G401.6 (cell line): ENCODE measurements at regions not wholly inside any gene's neighbourhood (a gene's known extent, or its start where the extent isn't known, plus 50 kb on each side); places are given as distances from the start of the nearest gene placed in this dataset.

Experiments used
- FAIRE-seq: peaks from 2 replicates; lab custom pipeline; 2012; peaks lifted over from hg19 to GRCh38; lab: Jason Lieb, UNC

DNA sequence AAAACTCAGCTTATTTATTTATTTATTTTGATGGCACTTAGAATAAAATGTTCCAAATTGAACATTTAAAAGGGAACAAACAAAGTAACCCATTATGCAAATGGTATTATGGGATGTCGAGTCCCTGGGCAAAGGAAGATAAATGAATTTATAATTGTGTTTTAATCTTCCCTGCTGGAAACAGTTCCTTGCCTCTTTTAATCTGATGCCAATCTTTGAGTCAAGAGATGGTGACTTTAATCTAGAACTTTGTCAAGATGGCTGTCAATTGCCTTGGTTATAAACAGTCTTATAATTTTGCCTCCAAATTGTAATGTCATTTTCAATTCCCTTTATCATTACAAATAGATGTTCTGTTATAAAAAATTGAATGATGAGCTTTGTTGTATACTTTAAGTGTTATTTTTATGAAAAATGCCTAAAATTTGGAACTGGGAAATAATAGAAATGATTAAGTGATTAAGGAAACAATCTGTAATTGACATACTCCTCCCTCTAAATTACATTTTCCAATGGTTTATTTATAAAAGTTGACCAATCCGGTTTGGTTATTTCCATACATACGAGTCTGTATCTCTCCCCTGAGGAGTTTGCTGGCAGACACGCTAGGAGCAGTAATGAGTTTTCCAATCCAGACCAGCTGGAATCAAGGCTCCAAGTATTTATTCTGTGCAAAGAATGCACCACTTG is 134.9 kb upstream of the FRMD6 start:
- FAIRE-seq, result no peak

DNA sequence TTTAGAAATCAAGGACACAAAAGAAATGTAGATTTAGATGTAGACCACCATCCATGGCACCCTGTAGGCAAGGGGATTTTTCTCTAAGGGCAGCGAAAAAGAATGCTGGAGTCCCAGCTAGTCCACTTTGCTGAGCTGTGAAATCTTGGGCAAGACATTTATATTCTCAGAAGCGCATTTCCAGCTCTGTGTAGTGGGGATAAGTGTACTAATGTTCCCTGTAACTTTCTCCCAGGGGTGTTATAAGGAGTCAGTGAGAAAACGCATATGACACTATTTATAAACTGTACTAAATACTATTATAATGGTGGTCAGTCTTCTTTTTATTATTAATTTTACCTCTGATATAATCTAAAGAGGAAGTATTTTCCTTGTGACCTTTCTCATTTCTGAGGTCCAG is 133.4 kb upstream of the FRMD6 start:
- FAIRE-seq, result no peak

DNA sequence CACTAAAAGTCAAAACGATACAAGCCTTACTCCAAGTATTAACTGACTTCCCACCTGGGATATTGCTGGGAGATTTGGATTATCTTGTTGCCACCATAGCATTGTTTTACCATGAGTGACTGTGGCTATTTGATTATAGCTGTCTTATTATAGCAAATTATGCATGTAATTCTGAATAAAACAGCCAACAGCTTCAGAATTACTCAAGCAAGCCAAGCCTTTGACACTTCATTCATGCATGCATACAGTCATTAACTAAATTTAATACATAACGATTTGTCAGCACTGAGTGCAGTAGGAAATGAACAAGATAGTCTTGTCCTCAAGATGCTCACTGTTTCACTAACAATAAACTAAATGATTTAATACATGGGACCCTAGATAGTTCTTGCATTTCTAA is 133.0 kb upstream of the FRMD6 start:
- FAIRE-seq, result no peak

DNA sequence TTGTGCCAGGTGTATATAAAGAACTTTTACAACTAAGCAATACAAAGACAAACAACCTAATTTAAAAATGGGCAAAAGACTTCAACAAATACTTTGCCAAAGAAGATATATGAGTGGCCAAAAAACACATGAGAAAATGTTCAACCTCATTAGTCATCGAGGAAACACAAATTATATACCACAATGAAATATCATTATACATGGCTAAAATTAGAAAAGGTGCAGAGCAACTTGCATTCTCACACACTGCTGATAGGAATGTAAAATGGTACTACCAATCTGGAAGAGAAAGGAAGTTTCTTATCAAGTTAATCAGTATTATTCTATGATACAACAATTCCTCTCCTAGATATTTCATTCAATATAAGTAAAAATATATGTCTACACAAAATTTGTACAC is 131.6 kb upstream of the FRMD6 start:
- FAIRE-seq, result no peak

- no peak for FAIRE-seq
Measured at GRCh38 chr14:51521764-51522163, 129.9 kb upstream of the FRMD6 start.

DNA sequence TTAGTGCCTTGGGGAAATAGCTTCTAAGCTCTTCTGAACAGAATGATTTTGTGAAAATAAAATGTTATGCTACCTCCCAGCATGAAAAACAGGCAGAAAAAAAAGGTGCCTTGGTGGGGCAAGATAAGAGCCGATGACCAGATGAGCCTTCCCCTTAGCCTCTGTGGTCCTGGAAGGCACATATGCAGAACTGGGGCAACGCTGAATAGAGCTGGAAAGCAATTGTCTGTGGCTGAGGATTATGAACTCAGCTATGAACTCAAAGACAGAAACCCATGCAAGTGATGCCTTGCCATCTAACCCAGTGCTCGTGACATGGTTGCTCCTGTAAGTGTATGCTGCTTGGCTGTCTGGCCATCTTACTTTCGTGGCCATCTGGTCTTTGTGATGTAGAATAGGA is 128.5 kb upstream of the FRMD6 start:
- FAIRE-seq, result no peak

- no peak for FAIRE-seq
Measured at GRCh38 chr14:51525739-51526138, 126.0 kb upstream of the FRMD6 start.

- FAIRE-seq, result no peak
Measured at GRCh38 chr14:51527073-51527472, 124.6 kb upstream of the FRMD6 start.

GRCh38 chr14:51529736-51530135 is 122.0 kb upstream of the FRMD6 start:
- no peak for FAIRE-seq

GRCh38 chr14:51533160-51533559 is 118.5 kb upstream of the FRMD6 start:
- FAIRE-seq, result no peak

DNA sequence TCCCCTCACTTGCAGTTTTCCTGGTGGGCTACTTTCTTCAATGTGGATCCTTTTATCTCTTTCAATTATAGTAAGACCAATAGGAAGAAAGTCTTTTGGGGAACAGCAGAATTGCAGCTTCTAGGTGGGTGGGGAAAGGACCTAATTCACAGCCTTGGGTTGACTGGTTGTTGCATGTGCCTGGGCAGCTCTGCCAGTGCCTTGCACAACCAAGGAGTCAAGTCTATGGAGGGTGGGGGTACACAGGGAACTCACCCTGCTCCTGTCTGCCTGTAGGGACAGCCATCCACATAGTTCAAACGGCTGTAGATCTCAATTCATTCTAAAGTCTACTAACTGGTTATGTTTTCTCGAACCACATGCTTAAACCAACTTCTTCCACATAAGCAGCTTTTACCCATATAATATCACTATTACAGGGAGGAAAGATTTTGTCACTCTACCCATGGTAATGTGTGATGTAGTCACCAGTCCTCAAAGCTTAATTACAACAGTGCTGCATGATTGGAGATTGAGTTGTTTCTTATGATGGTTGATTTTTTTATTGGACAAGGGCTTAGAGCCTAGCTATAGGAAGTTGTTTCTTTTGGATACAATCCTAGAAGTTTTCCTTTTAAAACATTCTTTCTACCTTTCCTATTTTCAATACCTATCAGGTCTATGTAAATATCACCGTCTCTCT is 117.7 kb upstream of the FRMD6 start:
- FAIRE-seq, result no peak

DNA sequence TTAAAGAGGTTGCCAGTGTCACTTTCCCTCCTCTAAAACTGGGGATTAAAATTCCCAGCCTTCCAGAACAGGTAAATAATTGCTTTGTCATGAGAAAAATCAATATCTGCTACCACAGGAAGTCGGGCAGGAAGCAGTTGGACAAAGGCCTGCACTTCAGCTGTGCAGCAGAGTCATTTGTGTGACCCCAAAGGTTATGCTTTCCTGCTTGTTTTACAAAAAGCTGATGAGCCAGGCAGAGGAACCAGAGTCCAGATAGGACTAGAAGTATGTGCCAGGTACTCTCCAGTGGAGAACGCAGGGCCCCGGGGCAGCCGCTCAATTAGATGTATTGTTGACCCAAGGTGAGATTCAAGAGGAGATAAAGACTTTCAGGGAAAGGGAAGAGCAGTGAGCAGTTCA is 117.1 kb upstream of the FRMD6 start:
- no peak for FAIRE-seq

DNA sequence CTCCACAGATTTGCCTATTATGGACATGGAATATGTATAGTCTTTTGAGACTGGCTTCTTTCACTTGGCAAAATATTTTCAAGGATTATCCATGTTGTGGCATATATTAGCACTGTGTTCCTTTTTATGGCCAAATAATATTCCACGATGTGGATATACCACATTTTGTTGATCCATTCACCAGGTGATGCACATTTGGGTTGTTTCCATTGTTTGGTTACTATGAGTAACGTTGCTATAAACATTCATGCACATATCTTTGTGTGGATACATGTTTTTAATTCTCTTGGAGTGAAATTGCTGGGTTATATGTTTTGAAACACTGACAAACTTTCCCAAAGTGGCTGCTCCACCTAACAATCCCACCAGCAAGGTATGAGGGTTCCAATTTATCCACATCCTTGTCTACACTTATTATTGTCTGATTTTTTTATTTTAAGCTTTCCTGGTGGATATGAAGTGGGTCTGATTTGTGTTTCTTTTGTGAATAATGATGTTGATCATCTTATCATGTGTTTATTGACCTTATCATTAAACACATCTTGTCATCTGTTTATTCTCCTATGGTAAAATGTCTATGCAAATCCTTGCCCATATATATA is 116.2 kb upstream of the FRMD6 start:
- no peak for FAIRE-seq

GRCh38 chr14:51538973-51539372 is 112.7 kb upstream of the FRMD6 start:
- FAIRE-seq, result no peak

DNA sequence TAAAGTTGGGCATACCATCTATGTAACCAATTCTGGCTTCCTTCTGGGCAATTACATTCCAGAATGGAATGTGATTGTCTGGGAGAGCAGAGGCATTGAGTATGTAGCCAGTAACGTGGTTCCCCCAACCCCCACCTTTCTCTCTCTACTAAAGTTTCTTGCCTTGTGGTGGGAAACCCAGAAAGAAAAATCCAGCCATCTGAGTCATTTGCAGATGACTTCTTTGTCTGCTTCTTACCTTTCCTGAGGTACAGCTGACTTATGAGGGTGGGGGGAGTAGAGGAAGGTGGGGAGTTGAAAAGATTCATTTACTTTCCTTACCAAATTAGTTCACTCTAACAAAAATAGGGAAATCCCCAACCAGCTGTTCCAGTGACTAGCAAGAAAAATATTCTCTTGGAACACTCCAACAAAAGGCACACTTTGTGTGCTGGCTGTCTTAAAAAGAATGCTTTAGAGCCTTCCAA is 112.1 kb upstream of the FRMD6 start:
- no peak for FAIRE-seq

GRCh38 chr14:51540364-51540763 is 111.3 kb upstream of the FRMD6 start:
- FAIRE-seq, result no peak

DNA sequence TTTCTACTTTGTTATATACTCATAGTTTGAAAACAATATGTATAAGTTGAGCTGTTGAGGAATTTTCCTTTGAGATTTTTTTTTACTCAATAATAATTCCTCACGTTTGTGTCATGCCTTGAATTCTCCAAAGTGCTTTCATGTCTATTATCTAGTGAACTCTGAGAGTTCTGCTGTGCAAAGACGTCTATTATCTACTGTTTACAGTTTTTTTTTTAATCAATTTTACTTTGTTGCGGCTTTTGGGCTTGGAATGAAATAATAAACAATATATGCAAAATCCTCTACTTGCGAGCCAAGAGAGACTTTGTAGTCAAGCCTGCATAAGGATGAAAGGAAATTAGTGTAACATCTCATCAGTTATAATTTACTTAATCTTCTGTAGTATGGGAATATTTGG is 107.2 kb upstream of the FRMD6 start:
- no peak for FAIRE-seq

DNA sequence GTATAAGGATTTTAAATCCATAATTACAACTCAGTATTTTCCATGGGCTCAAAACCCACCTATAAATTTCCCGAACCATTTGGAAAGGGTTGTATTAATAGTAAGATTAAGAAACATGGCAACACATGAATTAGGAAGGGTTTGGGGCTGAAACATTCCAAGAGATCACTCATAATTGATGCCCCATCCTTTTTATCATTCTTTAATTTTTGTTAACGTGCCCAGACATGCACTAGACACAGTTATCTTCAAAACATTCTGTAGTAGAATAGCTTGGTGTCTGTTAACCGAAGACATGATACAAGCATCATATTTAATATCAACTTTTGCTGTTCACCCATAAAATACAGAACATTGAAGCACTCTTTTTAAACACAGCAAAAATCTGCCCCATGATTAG is 106.8 kb upstream of the FRMD6 start:
- FAIRE-seq, result no peak

GRCh38 chr14:51545396-51545795 is 106.3 kb upstream of the FRMD6 start:
- FAIRE-seq, result no peak

DNA sequence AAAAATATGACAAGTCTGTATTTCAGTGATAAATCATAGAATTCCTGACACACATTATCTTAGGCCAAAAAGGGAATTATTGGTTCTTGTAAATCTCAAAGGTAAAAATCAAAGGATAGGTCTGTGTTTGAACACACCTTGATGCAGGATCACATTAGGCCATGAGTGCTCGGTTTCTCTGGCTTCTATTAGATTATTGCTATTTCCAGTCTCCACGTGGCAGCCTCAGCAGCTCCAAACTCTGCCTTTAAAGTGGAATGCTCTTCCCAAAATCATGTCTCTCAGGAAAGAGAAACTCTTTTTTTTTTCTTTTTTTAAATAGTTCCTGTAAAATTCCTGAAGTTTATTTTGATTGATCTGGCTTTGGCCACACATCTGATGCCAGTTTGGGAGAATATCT is 105.6 kb upstream of the FRMD6 start:
- FAIRE-seq, result no peak

GRCh38 chr14:51546603-51547258 is 105.0 kb upstream of the FRMD6 start:
- FAIRE-seq, result no peak

DNA sequence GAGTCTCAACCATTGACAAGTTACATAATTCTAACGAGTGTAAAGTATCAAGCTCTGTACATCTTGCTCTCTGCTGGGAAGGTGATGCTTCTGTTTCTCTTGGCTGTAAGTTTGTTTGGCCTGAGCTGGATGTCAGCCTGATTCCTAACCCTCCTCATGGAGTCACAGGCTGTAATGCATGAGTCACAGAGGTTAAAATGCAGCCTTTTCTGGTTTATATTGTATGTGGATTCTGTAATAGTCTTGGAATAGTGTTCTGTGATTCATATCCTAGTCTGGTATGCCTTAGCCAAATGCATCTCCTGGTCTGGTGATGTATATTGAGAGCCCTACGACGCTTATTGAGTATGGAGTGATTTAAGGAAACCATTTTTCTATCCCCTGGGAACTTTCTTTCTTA is 104.5 kb upstream of the FRMD6 start:
- FAIRE-seq, result no peak

- no peak for FAIRE-seq
Measured at GRCh38 chr14:51547701-51548100, 104.0 kb upstream of the FRMD6 start.
